BE2C (cell line): ENCODE measurements at regions not wholly inside any gene's neighbourhood (a gene's known extent, or its start where the extent isn't known, plus 50 kb on each side); places are given as distances from the start of the nearest gene placed in this dataset.

Experiments used
- DNase-seq: peaks from one replicate; pipeline ENCODE4 v3.0.0-alpha.2; 2020
- H3K27me3 ChIP-seq: fragments of 250-450 bp; sonication (Bioruptor Pico); 2 replicates; pipeline ENCODE4 v1.5.1; 2020; ENCODE audit warnings: mild to moderate bottlenecking
- H3K36me3 ChIP-seq: fragments of 250-450 bp; sonication (Bioruptor Pico); 2 replicates; pipeline ENCODE4 v1.5.1; 2020; ENCODE audit warnings: mild to moderate bottlenecking
- H3K4me1 ChIP-seq: fragments of 250-450 bp; sonication (Bioruptor Pico); 2 replicates; pipeline ENCODE4 v1.5.1; 2020
- H3K4me3 ChIP-seq: 2 replicates; pipeline ENCODE4 v1.5.1; 2011; ENCODE audit warnings: low read depth, low read length
- H3K9me3 ChIP-seq: fragments of 250-450 bp; sonication (Bioruptor Pico); 2 replicates; pipeline ENCODE4 v1.5.1; 2020
- TF ChIP-seq, protein P1 (sequence below): IDR thresholded peaks from 2 replicates; pipeline ENCODE4 v1.5.1; 2012; ENCODE audit warnings: mild to moderate bottlenecking, low read depth, low read length

DNA sequence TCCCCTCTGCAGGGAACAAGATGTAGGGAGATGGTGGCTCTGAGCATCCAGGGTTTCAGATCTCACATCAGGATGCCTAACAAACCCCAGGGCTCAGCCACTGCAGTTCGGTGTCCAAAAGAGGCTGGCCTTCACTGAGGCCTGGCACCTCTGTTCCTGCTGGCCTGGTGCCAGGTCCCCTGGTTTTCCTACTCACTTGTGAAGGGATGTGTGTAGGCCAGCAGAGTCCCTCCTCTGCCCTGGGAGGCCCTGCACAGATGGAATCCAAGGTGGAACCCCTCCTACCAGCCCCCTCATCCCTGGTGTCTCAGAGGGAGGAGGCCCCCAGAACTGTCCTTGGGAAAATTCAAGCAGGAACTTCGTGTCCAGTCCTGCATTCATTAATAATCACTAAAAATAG lies 260.6 kb downstream of the CCSER2 start:
- TF ChIP-seq, protein P1, sequence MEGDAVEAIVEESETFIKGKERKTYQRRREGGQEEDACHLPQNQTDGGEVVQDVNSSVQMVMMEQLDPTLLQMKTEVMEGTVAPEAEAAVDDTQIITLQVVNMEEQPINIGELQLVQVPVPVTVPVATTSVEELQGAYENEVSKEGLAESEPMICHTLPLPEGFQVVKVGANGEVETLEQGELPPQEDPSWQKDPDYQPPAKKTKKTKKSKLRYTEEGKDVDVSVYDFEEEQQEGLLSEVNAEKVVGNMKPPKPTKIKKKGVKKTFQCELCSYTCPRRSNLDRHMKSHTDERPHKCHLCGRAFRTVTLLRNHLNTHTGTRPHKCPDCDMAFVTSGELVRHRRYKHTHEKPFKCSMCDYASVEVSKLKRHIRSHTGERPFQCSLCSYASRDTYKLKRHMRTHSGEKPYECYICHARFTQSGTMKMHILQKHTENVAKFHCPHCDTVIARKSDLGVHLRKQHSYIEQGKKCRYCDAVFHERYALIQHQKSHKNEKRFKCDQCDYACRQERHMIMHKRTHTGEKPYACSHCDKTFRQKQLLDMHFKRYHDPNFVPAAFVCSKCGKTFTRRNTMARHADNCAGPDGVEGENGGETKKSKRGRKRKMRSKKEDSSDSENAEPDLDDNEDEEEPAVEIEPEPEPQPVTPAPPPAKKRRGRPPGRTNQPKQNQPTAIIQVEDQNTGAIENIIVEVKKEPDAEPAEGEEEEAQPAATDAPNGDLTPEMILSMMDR = no peak
- H3K36me3 ChIP-seq = no peaks in the 10 kb centered on the region
- peak; percentile 27 for DNase-seq
- no peaks in the 10 kb centered on the region for H3K4me1 ChIP-seq
- no peaks in the 10 kb centered on the region for H3K27me3 ChIP-seq
- no peaks in the 10 kb centered on the region for H3K9me3 ChIP-seq
- no peak overlapping the region for H3K4me3 ChIP-seq

DNA sequence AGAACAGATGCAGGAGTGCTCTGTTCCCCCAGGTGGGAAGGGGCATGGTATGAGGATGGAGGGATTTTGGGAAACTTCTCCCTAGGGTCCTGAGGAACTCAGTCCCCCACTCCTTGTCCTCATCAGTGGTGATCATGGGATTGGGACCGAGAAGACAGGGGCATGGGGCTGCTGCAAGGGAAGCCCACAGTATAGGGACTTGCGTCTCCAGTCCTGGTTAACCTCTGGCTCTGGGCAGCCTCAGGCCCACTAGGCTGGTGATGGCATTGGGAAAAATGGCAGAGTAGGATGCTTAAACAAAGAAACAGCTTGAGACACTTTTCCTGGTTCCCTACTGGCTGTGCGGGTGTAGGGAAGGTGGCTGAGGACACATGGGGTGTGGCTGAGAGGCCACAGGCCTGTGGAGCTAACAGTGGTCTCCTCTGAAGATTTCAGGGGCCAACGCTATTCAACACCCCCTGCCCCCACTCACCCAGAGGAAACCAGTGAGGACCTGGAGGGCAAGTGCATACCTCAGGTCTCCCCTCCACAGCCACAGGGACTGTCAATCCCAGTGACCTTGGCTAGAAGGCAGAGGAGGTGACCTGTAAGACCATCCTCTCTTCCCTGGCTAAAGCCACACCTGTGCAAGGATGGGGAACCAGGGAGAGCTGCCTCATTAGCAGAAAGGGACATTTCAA lies 261.3 kb downstream of the CCSER2 start:
- no peaks in the 10 kb centered on the region for H3K36me3 ChIP-seq
- H3K9me3 ChIP-seq = no peaks in the 10 kb centered on the region
- H3K27me3 ChIP-seq = no peaks in the 10 kb centered on the region
- no peak for DNase-seq
- no peak overlapping the region for H3K4me3 ChIP-seq
- TF ChIP-seq, protein P1 = no peak
- no peaks in the 10 kb centered on the region for H3K4me1 ChIP-seq

DNA sequence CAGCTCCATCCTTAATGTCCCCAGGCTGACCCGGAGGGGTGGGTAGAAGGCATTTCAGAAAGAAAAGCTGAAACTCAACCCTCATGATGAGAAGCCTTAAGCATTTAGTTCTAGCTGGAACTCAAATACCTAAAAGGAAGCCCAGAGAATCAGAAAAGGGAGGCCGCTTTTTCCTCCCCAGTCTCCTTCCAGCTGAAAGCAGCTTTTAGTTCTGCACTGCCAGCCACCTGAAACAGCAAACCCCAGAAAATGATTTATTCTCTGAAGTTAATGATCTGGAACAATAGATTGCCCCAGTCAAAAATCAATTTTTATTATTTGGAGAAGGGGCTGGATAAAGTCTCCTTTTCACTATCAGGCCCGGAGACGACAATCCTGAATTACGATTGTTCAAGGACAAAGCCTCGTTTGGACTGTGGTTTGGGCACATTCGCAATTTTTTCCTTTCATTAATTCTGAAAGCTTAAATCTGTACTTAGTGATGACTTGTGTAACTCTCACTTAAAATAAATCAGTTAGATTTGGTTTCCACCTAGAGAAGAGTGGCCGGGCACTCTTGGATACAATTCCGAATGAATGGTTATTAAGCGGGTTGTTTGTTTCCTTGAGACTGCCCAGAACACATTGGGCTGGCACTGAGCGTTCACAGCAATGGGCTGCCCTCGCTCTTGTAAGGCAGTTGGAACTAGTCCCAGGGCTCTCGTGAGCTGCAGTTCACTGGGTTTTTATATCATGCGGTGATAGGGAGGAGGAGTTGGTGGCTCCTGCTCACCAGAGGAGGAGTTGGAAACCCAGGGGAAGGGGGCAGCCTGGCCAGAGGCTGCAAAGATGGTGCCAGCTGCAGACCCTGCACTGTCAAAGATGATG lies 262.2 kb downstream of the CCSER2 start:
- H3K4me1 ChIP-seq = no peaks in the 10 kb centered on the region
- H3K9me3 ChIP-seq = no peaks in the 10 kb centered on the region
- TF ChIP-seq, protein P1 = no peak
- no peaks in the 10 kb centered on the region for H3K27me3 ChIP-seq
- H3K4me3 ChIP-seq = no peak overlapping the region
- DNase-seq = no peak
- no peaks in the 10 kb centered on the region for H3K36me3 ChIP-seq

DNA sequence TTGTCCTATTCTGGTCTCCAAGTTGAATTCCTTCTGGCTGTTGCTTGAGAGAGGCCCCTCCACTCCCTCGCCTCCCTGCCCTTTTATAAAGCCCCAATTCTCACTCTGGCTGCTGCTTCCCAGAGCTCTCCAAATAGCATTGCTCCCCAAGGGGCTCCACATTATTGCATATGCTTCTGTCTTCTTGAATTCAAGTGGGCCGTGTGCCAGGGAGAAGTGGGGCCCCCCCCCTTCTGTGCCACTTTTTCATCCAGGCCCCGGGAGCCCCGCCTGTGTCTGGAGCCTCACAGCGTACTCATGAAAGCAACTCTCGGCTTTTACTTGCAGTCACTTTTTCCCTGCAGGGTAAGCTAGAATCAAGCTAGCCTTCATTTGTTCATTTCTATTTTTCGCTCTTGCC lies 265.1 kb downstream of the CCSER2 start:
- Histone ChIP-seq H3K27me3 (no peaks in the 10 kb centered on the region), H3K4me1 (no peaks in the 10 kb centered on the region), H3K36me3 (no peaks in the 10 kb centered on the region), H3K4me3 (no peak overlapping the region), H3K9me3 (no peaks in the 10 kb centered on the region)
- TF ChIP-seq, protein P1 = no peak
- no peak for DNase-seq

DNA sequence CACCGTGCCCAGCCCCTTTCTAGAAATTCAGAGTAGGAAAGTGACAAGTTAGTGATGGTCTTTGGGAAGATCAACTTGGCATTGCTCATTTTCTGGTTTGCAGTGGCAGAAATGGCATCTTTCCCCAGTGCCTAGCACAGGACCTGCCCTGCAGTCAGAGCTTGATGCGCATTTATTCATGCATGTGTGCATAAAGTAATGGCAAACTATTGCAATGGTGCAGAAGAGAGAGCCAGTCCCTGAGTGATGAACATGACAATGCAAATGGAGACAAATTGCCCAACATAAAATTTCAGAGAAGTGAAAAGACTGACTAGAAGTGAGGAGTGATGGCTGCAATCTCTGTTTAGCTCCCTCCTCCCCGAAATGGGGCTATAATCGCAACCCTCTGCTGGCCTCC lies 268.2 kb downstream of the CCSER2 start:
- H3K4me1 ChIP-seq = no peaks in the 10 kb centered on the region
- H3K4me3 ChIP-seq = no peak overlapping the region
- no peaks in the 10 kb centered on the region for H3K9me3 ChIP-seq
- H3K36me3 ChIP-seq = no peaks in the 10 kb centered on the region
- no peak for DNase-seq
- H3K27me3 ChIP-seq = no peaks in the 10 kb centered on the region
- TF ChIP-seq, protein P1 = no peak

DNA sequence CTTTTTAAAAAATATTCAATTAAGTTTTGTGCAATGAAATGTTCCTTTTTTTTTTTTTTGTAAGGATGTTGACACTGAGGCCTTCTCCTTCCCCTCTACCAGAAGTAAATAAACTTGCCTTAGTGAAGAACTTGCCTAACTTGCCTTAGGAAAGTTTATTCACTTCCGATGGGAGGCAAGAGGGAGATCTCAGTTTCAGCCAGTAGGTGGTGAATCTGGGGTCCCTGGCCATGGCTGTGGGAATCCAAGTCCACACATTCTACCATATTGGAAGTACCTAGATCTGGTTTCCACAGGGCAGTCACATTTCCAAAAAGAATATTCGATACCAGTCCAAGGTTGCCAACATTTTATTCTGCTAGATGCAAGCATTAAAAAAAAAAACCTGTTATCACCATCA lies 270.9 kb downstream of the CCSER2 start:
- TF ChIP-seq, protein P1 = peak; percentile 30
- H3K4me1 ChIP-seq = no peaks in the 10 kb centered on the region
- no peak overlapping the region for H3K4me3 ChIP-seq
- no peak for DNase-seq
- no peaks in the 10 kb centered on the region for H3K27me3 ChIP-seq
- no peaks in the 10 kb centered on the region for H3K36me3 ChIP-seq
- no peaks in the 10 kb centered on the region for H3K9me3 ChIP-seq
